GM21576 (cell line): ENCODE measurements at regions not wholly inside any gene's neighbourhood (a gene's known extent, or its start where the extent isn't known, plus 50 kb on each side); places are given as distances from the start of the nearest gene placed in this dataset.

Experiments
- ATAC-seq: cut with Tn5 transposase; IDR thresholded peaks from one replicate; pipeline ENCODE4 v1.9.1; 2021; ENCODE audit warnings: mild to moderate bottlenecking, moderate library complexity; ENCODE audit not compliant: unreplicated experiment

- ATAC-seq, result no peak
Observed at GRCh38 chr12:46438256-46438655, 65.7 kb upstream of the SLC38A2 start.

GRCh38 chr12:46437469-46437868 is 64.9 kb upstream of the SLC38A2 start:
- ATAC-seq, result no peak

GRCh38 chr12:46436747-46437146 is 64.2 kb upstream of the SLC38A2 start:
- no peak for ATAC-seq

GRCh38 chr12:46435625-46436024 is 63.1 kb upstream of the SLC38A2 start:
- no peak for ATAC-seq

- ATAC-seq, result no peak
Observed at GRCh38 chr12:46435029-46435428, 62.5 kb upstream of the SLC38A2 start.

GRCh38 chr12:46433829-46434228 is 61.3 kb upstream of the SLC38A2 start:
- no peak for ATAC-seq

- ATAC-seq, result no peak
Observed at GRCh38 chr12:46432325-46432724, 59.8 kb upstream of the SLC38A2 start.

- ATAC-seq, result peak; percentile 56
Observed at GRCh38 chr12:46430340-46430948, 57.9 kb upstream of the SLC38A2 start.
